GM18505 (cell line): ENCODE measurements at regions not wholly inside any gene's neighbourhood (a gene's known extent, or its start where the extent isn't known, plus 50 kb on each side); places are given as distances from the start of the nearest gene placed in this dataset.

Experiments used
- ATAC-seq: cut with Tn5 transposase; IDR thresholded peaks from one replicate; pipeline ENCODE4 v1.9.1; 2021; ENCODE audit not compliant: unreplicated experiment
- POLR2A ChIP-seq: IDR thresholded peaks from 4 replicates; pipeline ENCODE4 v1.6.1; 2011; ENCODE audit warnings: borderline replicate concordance; ENCODE audit not compliant: insufficient read depth, insufficient read length; ENCODE audit errors: extremely low read depth

- no peak for ATAC-seq
- no peak for TF ChIP-seq POLR2A
Observed at GRCh38 chr6:14601490-14601889, 483.9 kb downstream of the CD83 start.

GRCh38 chr6:14606353-14606752, 488.8 kb downstream of the CD83 start:
- ATAC-seq: no peak
- TF ChIP-seq POLR2A: no peak

- ATAC-seq: no peak
- TF ChIP-seq POLR2A: no peak
Observed at GRCh38 chr6:14610141-14610540, 492.6 kb downstream of the CD83 start.

- ATAC-seq: no peak
Observed at GRCh38 chr6:14612016-14612980, 494.7 kb downstream of the CD83 start.

GRCh38 chr6:14614631-14615030, 497.1 kb downstream of the CD83 start:
- ATAC-seq: no peak
- TF ChIP-seq POLR2A: no peak

More at GRCh38 chr6:14612016-14612980, 494.7 kb downstream of the CD83 start:
- no peak for TF ChIP-seq POLR2A

- ATAC-seq: no peak
- TF ChIP-seq POLR2A: no peak
Observed at GRCh38 chr6:14616656-14617055, 499.1 kb downstream of the CD83 start.

GRCh38 chr6:14618759-14619418, 501.3 kb downstream of the CD83 start:
- ATAC-seq: no peak

GRCh38 chr6:14619419-14619781, 501.8 kb downstream of the CD83 start:
- ATAC-seq: no peak

More at GRCh38 chr6:14618759-14619418, 501.3 kb downstream of the CD83 start:
- no peak for TF ChIP-seq POLR2A

GRCh38 chr6:14620522-14620921, 502.9 kb downstream of the CD83 start:
- ATAC-seq: no peak
- TF ChIP-seq POLR2A: no peak

More at GRCh38 chr6:14619419-14619781, 501.8 kb downstream of the CD83 start:
- TF ChIP-seq POLR2A: no peak

- no peak for ATAC-seq
- no peak for TF ChIP-seq POLR2A
Observed at GRCh38 chr6:14621518-14621917, 503.9 kb downstream of the CD83 start.

GRCh38 chr6:14622085-14622484, 504.5 kb downstream of the CD83 start:
- no peak for ATAC-seq

GRCh38 chr6:14622909-14623505, 505.4 kb downstream of the CD83 start:
- ATAC-seq: no peak
- no peak for TF ChIP-seq POLR2A

More at GRCh38 chr6:14622085-14622484, 504.5 kb downstream of the CD83 start:
- no peak for TF ChIP-seq POLR2A

- ATAC-seq: no peak
- no peak for TF ChIP-seq POLR2A
Observed at GRCh38 chr6:14625173-14625895, 507.8 kb downstream of the CD83 start.

- no peak for TF ChIP-seq POLR2A
- ATAC-seq: no peak
Observed at GRCh38 chr6:14626556-14626955, 509.0 kb downstream of the CD83 start.

- no peak for ATAC-seq
- no peak for TF ChIP-seq POLR2A
Observed at GRCh38 chr6:14630016-14630415, 512.4 kb downstream of the CD83 start.
